ENCODE measurements at regions not wholly inside any gene's neighbourhood (a gene's known extent, or its start where the extent isn't known, plus 50 kb on each side); places are given as distances from the start of the nearest gene placed in this dataset.

- TF ChIP-seq CTCF (IDR thresholded peaks at IDR 0.05) = no peak
- TF ChIP-seq POLR2A (IDR thresholded peaks at IDR 0.05) = no peak
These were observed 213.8 kb upstream of the JUN start for GRCh38 chr1:58997637-58998036.
